SH-SY5Y (cell line): ENCODE measurements at regions not wholly inside any gene's neighbourhood (a gene's known extent, or its start where the extent isn't known, plus 50 kb on each side); places are given as distances from the start of the nearest gene placed in this dataset.

Source experiments
- GATA2 ChIP-seq: IDR thresholded peaks from 2 replicates; pipeline ENCODE4 v1.6.1; 2011; ENCODE audit warnings: mild to moderate bottlenecking, low read depth, low read length
- GATA3 ChIP-seq: IDR thresholded peaks from 2 replicates; pipeline ENCODE4 v1.6.1; 2011; ENCODE audit warnings: low read depth, mild to moderate bottlenecking, low read length, moderate library complexity

DNA sequence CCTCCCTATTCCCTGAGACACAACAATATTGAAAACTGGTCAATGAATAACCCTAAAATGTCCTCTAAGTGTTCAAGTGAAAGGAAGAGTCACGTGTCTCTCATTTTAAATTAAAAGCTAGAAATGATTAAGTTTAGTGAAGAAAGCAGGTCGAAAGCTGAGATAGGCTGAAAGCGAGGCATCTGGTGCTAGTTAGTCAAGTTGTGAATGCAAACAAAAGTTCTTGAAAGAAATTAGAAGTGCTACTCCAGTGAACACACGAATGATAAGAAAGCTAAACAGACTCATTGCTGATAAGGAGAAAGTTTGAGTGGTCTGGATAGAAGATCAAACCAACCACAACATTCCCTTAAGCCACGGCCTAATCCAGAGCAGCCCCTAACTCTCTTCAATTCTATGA is 99.4 kb upstream of the ZNF507 start:
- TF ChIP-seq GATA2 (no peak), GATA3 (no peak)
